ACHN (cell line): ENCODE measurements at regions not wholly inside any gene's neighbourhood (a gene's known extent, or its start where the extent isn't known, plus 50 kb on each side); places are given as distances from the start of the nearest gene placed in this dataset.

ENCODE experiments used
- DNase-seq: peaks from one replicate; pipeline ENCODE4 v3.0.0-alpha.2; 2015
- in situ Hi-C: cut with HindIII; loops from 2 replicates; pipeline ENCODE4 v1.10.0; 2017; ENCODE audit warnings: low sequenced_read_pairs, low pct_ligation_motif_present, low pct_unique_long_range_greater_than_20kb

DNA sequence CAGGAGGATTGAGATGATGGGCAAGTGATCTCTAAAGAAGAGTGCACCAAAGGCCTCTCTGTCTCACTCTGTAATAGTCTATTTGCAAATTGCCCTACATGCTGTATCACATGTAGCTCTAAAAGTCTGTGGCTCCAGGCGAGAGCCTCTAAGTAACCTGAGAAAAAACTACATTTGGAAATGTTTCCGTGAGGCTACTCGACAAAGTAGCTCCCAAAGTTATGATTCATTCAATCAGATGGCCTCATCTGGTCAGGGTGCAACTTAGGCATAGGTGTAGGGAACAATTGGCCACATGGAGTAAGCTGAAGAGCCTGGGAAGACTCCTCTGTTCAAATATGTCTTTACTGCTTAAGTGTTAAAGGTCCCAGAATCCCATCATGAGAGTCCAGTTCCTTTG, 155.4 kb upstream of the PLEKHG7 start:
- in situ Hi-C loops = no loop called here
- no peak for DNase-seq

DNA sequence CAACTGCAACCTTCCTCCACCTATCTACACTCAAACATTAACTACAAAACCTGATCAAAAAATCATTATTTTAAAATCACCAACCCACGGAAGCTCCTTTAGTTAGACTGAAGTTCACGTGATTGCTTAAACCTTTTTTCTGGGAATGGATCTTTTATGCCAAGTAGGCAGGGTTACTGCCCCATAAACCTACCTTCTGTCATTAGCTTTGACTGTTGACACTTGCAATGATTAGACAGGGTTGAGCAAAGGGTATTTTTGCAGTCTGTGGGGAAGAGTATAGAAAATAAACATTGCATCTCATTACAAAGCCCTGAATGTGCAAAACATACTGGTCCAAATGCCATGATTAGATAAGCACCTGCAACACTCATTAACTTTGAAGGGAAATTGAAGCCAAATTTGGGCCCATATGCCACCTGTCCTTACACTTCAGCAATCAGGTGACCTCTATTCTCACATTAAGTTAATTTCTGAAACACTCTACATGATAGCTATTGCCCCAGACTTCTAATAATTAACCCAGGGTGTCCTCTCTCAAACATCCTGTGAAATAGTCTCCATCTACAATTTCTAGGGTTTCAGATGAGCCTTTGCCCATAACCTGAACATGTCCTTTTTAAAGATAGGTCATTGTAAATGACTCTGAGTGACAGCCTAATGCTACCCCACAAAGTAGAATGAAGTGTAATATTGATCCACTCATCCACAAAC, 156.0 kb upstream of the PLEKHG7 start:
- in situ Hi-C loops = no loop called here
- DNase-seq = no peak

DNA sequence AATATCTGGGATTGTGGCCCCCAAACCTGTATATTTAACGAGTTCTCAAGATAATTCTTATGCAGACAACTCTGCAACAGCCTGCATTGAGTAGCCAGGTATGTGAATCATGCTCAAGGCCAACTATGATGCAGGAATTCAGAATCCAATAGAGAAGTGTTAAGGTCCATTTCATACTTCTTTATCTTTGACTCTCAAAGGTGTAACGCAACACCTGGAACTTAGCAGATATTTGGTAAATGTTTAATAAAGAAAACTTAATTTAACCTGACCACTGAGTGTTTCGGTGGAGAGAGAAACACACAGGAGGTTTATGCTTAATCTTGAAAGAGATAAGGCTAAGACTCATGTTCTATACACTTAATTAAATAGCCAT, 156.5 kb upstream of the PLEKHG7 start:
- in situ Hi-C loops = no loop called here
- no peak for DNase-seq

- DNase-seq = no peak
- in situ Hi-C loops = no loop called here
These were observed 158.5 kb upstream of the PLEKHG7 start for GRCh38 chr12:92544322-92544721.

- DNase-seq = no peak
- in situ Hi-C loops = no loop called here
These were observed 158.9 kb upstream of the PLEKHG7 start for GRCh38 chr12:92543840-92544239.

GRCh38 chr12:92543359-92543758, 159.4 kb upstream of the PLEKHG7 start:
- DNase-seq = no peak
- in situ Hi-C loops = no loop called here

DNA sequence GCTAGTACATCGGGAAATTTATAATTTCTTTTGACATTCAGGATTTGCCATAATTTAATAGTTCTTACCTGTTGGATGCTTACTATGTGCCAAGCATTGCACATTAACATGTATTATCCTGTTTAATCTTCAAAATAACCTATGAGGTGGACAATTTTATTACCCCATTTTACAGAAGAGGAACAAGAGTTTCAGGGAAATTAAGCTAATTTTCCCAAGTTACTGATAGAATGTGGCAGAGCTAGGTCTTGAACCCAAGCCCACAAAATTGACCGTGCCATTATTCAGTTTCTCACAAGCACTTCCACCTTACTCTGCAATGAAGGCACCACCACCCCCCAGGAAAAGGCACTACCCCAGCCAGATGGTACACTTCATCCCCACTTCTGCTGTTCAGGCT, 161.1 kb upstream of the PLEKHG7 start:
- no peak for DNase-seq
- in situ Hi-C loops = no loop called here

- in situ Hi-C loops = no loop called here
- DNase-seq = no peak
These were observed 161.9 kb upstream of the PLEKHG7 start for GRCh38 chr12:92540782-92541423.

DNA sequence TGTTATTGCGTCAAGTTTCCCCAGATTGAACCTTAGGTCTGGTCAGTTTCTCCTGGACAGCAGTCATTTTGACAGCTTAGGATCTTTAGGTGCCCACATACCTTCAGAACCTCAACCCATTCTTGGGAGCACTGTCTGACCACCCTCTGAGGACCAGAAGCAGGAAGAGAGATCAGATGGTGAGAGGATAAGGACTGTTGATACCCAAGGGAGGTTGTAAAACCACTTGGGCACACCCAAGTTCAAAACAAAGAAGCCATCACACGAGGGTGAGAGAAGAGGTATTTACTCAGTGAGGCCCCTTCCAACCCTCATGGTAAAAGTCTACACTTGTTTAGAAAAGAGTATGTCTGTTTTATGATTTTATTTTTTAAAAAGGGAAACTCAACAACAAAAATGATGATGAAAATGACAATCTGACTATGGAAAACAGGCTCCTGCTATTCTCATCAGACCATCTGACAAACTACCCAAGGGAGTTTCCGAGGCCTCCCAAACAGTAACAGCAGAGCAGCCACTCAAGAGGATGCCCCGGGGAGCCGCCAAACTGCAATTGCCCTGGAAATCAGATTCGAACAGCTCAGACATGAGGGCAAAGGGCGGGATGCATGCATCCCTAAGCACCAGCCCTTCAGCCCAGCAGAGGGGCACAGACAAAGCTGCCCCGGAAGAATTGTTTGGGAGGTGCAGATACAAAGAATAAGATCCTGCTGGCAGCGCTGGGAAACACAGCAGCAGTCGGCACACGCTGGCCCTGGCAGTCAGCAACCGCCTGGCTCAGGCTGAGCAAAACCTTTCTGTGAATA, 162.6 kb upstream of the PLEKHG7 start:
- in situ Hi-C loops = no loop called here

GRCh38 chr12:92539110-92539749, 163.6 kb upstream of the PLEKHG7 start:
- in situ Hi-C loops = no loop called here
- no peak for DNase-seq

More for the DNA sequence above, 162.6 kb upstream of the PLEKHG7 start:
- no peak for DNase-seq

DNA sequence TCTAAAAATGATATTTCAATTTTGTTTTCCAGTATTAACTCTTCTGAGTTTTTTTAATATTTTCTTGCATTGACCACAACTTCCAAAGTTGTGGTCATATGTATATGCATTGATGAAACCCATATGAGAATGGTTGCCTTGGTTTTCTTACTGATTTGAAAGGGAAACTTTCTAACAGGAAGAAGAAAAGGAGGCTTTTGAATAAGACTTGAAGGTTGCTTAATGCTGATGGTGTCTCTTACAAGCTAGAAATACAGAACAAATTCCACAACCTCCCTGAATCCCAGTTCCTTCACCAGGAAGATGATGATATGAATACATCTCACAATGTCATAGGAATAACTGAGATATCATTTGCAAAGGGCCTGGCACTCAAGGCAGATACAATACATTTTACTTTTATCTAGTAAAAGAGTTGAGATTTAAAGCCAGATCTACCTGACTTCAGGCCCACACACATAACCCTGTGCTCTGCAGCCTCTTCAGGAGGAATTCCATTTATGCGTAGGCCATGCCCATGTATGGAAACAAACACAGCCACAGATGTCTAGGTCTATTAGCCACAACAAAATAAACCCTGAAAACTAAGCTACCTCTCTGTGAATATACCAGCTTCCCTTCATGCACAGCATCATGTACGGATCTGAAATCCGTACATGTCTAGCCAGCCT, 165.4 kb upstream of the PLEKHG7 start:
- no peak for DNase-seq
- in situ Hi-C loops = no loop called here

GRCh38 chr12:92535961-92536360, 166.8 kb upstream of the PLEKHG7 start:
- in situ Hi-C loops = no loop called here
- no peak for DNase-seq

GRCh38 chr12:92533280-92533890, 169.4 kb upstream of the PLEKHG7 start:
- in situ Hi-C loops = no loop called here
- DNase-seq = no peak

DNA sequence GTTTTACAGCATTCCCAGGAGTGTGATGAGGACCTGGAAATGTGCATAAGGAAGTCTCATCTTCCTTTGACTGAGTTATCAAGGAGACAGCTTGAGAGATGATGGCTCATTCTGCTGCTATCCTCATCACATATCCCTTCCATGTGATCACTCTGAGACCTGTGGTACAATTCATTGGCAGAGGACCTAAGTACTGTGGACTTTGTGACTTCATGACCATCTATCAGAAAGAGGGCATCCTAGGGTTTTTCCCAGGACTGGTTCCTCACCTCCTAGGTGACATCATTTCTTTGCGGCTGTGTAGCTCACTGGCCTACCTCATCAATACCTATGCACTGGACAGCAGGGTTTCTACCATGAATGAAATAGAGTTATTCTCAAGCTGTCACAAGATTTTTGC, 172.1 kb upstream of the PLEKHG7 start:
- no peak for DNase-seq
- in situ Hi-C loops = no loop called here

GRCh38 chr12:92529944-92530343, 172.8 kb upstream of the PLEKHG7 start:
- in situ Hi-C loops = no loop called here
- no peak for DNase-seq

GRCh38 chr12:92528586-92528985, 174.2 kb upstream of the PLEKHG7 start:
- in situ Hi-C loops = no loop called here
- no peak for DNase-seq

GRCh38 chr12:92528097-92528496, 174.7 kb upstream of the PLEKHG7 start:
- in situ Hi-C loops = no loop called here
- DNase-seq = no peak

DNA sequence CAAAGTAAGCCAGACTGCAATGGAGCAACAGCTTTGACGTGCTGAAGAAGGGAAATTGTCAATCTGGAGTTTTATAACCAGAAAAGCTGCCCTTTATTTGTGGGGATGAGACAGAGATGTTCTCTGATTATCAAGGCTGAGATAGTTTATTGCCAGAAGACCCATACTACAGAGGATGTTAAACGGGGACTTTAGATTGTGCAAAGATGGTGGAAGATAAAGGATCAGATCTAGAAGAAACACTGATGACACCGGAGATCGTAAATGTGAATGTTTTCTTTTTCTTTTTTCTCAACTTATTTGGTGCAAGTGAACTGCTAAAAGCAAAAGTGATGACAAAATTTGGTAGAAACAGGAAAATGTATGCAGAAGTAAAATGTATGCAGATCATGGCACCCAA, 178.3 kb upstream of the PLEKHG7 start:
- in situ Hi-C loops = no loop called here
- no peak for DNase-seq
